WTC11 (cell line): ENCODE measurements at regions not wholly inside any gene's neighbourhood (a gene's known extent, or its start where the extent isn't known, plus 50 kb on each side); places are given as distances from the start of the nearest gene placed in this dataset.

Experiments
- ATAC-seq: fragments of 200-7000 bp; cut with Tn5 transposase; 2 replicates; pipeline ENCODE4 v1.10.0; 2021; ENCODE audit warnings: mild to moderate bottlenecking, moderate library complexity
- CTCF ChIA-PET: fragments of 300-600 bp; sonication (Branson Sonifier 250); formaldehyde crosslinking; loops from one replicate; lab custom pipeline; 2021; ENCODE audit warnings: antibody characterized with exemption; lab: Charles Lee
- POLR2A ChIA-PET: fragments of 350-600 bp; sonication (Branson Sonifier 250); formaldehyde crosslinking; loops from one replicate; lab custom pipeline; 2021; ENCODE audit warnings: antibody characterized with exemption; lab: Charles Lee
- DNase-seq: peaks from one replicate; pipeline ENCODE4 v3.0.0; 2021; ENCODE audit warnings: low spot score
- H3K27ac Mint-ChIP-seq: 2 replicates; pipeline ENCODE4 v1.8.0; 2021; ENCODE audit warnings: mixed read lengths
- H3K27me3 Mint-ChIP-seq: 2 replicates; pipeline ENCODE4 v1.8.0; 2021; ENCODE audit warnings: low read depth, mild to moderate bottlenecking, moderate library complexity, mixed read lengths
- H3K36me3 Mint-ChIP-seq: 2 replicates; pipeline ENCODE4 v1.8.0; 2021; ENCODE audit warnings: mixed read lengths
- H3K4me1 Mint-ChIP-seq: 2 replicates; pipeline ENCODE4 v1.8.0; 2022; ENCODE audit warnings: mixed read lengths
- H3K4me3 Mint-ChIP-seq: 2 replicates; pipeline ENCODE4 v1.8.0; 2021; ENCODE audit warnings: mild to moderate bottlenecking, moderate library complexity, mixed read lengths
- H3K9me3 Mint-ChIP-seq: 2 replicates; pipeline ENCODE4 v1.8.0; 2021; ENCODE audit warnings: mixed read lengths
- ATF1 ChIP-seq: sonication (generic); formaldehyde crosslinking; IDR thresholded peaks from 2 replicates; pipeline ENCODE4 v1.8.1; 2023; ENCODE audit warnings: mild to moderate bottlenecking, moderate library complexity, missing genetic modification reagents
- ATF2 ChIP-seq: sonication (generic); formaldehyde crosslinking; IDR thresholded peaks from 2 replicates; pipeline ENCODE4 v1.8.1; 2022; ENCODE audit warnings: low read depth, missing genetic modification reagents, borderline replicate concordance
- CREM ChIP-seq: sonication (generic); formaldehyde crosslinking; IDR thresholded peaks from 2 replicates; pipeline ENCODE4 v1.8.1; 2022; ENCODE audit warnings: mild to moderate bottlenecking, missing genetic modification reagents, moderate library complexity
- CTCF ChIP-seq: fragments of 200-600 bp; IDR thresholded peaks from 2 replicates; pipeline ENCODE4 v1.8.0; 2022; ENCODE audit warnings: antibody characterized with exemption
- ESRRA ChIP-seq: sonication (generic); formaldehyde crosslinking; IDR thresholded peaks from 2 replicates; pipeline ENCODE4 v1.8.1; 2022; ENCODE audit warnings: mild to moderate bottlenecking, missing genetic modification reagents, borderline replicate concordance
- ETV6 ChIP-seq: sonication (generic); formaldehyde crosslinking; IDR thresholded peaks from 2 replicates; pipeline ENCODE4 v1.8.1; 2022; ENCODE audit warnings: mild to moderate bottlenecking, missing genetic modification reagents
- GRHL2 ChIP-seq: fragments of 250-450 bp; sonication (Bioruptor Pico); IDR thresholded peaks from 2 replicates; pipeline ENCODE4 v1.8.0; 2022; ENCODE audit warnings: mild to moderate bottlenecking, moderate library complexity; ENCODE audit not compliant: insufficient replicate concordance, severe bottlenecking
- MLX ChIP-seq: sonication (generic); formaldehyde crosslinking; IDR thresholded peaks from 2 replicates; pipeline ENCODE4 v1.8.1; 2023; ENCODE audit warnings: mild to moderate bottlenecking, missing genetic modification reagents, moderate library complexity
- MXD4 ChIP-seq: fragments of 250-450 bp; sonication (Bioruptor Pico); IDR thresholded peaks from 2 replicates; pipeline ENCODE4 v1.8.0; 2021; ENCODE audit warnings: mild to moderate bottlenecking, moderate library complexity, borderline replicate concordance
- MYBL2 ChIP-seq: sonication (generic); formaldehyde crosslinking; IDR thresholded peaks from 2 replicates; pipeline ENCODE4 v1.8.1; 2023; ENCODE audit warnings: mild to moderate bottlenecking, moderate library complexity, missing genetic modification reagents
- NFE2L1 ChIP-seq: sonication (generic); formaldehyde crosslinking; IDR thresholded peaks from 2 replicates; pipeline ENCODE4 v1.8.1; 2023; ENCODE audit warnings: missing genetic modification reagents
- NR1H2 ChIP-seq: sonication (generic); formaldehyde crosslinking; IDR thresholded peaks from 2 replicates; pipeline ENCODE4 v1.9.0; 2021; ENCODE audit warnings: mild to moderate bottlenecking, moderate library complexity, missing genetic modification reagents
- NR2C2 ChIP-seq: sonication (generic); formaldehyde crosslinking; IDR thresholded peaks from 2 replicates; pipeline ENCODE4 v1.8.0; 2022; ENCODE audit warnings: mild to moderate bottlenecking, missing genetic modification reagents
- PRRX2 ChIP-seq: fragments of 250-450 bp; sonication (Bioruptor Pico); IDR thresholded peaks from 2 replicates; pipeline ENCODE4 v1.8.0; 2021; ENCODE audit warnings: mild to moderate bottlenecking
- RELA ChIP-seq: sonication (generic); formaldehyde crosslinking; IDR thresholded peaks from 2 replicates; pipeline ENCODE4 v1.8.1; 2022; ENCODE audit warnings: missing genetic modification reagents, mild to moderate bottlenecking, borderline replicate concordance
- SOX15 ChIP-seq: fragments of 250-450 bp; sonication (Bioruptor Pico); IDR thresholded peaks from 2 replicates; pipeline ENCODE4 v1.9.0; 2021; ENCODE audit warnings: mild to moderate bottlenecking
- TCF7 ChIP-seq: sonication (generic); formaldehyde crosslinking; IDR thresholded peaks from 2 replicates; pipeline ENCODE4 v1.8.0; 2022; ENCODE audit warnings: mild to moderate bottlenecking, low read depth, missing genetic modification reagents, moderate library complexity
- ZMAT4 ChIP-seq: fragments of 250-450 bp; sonication (Bioruptor Pico); IDR thresholded peaks from 2 replicates; pipeline ENCODE4 v1.9.0; 2021; ENCODE audit warnings: mild to moderate bottlenecking
- ZNF219 ChIP-seq: sonication (generic); formaldehyde crosslinking; IDR thresholded peaks from 2 replicates; pipeline ENCODE4 v1.8.0; 2023; ENCODE audit warnings: missing genetic modification reagents, mild to moderate bottlenecking, borderline replicate concordance
- ZNF232 ChIP-seq: sonication (generic); formaldehyde crosslinking; IDR thresholded peaks from 2 replicates; pipeline ENCODE4 v1.8.0; 2022; ENCODE audit warnings: mild to moderate bottlenecking, missing genetic modification reagents
- ZNF263 ChIP-seq: sonication (generic); formaldehyde crosslinking; IDR thresholded peaks from 2 replicates; pipeline ENCODE4 v1.8.1; 2022; ENCODE audit warnings: low read depth, mild to moderate bottlenecking, moderate library complexity, missing genetic modification reagents
- ZNF423 ChIP-seq: fragments of 250-450 bp; sonication (Bioruptor Pico); IDR thresholded peaks from 2 replicates; pipeline ENCODE4 v2.1.2; 2022; ENCODE audit warnings: mild to moderate bottlenecking, moderate library complexity
- ZNF532 ChIP-seq: fragments of 250-450 bp; sonication (Bioruptor Pico); IDR thresholded peaks from 2 replicates; pipeline ENCODE4 v1.9.0; 2021; ENCODE audit warnings: mild to moderate bottlenecking, borderline replicate concordance
- ZSCAN18 ChIP-seq: fragments of 250-450 bp; sonication (Bioruptor Pico); IDR thresholded peaks from 2 replicates; pipeline ENCODE4 v2.1.2; 2022; ENCODE audit warnings: mild to moderate bottlenecking, moderate library complexity

- ATAC-seq = no peak; the same call in 1 of the 2 replicates
- peaks cover 10% of the 10 kb centered on the region for H3K9me3 Mint-ChIP-seq
- H3K36me3 Mint-ChIP-seq = peaks cover 6% of the 10 kb centered on the region
- no peaks in the 10 kb centered on the region for H3K27me3 Mint-ChIP-seq
- no peak overlapping the region for H3K27ac Mint-ChIP-seq
- CTCF ChIA-PET = no interaction called here
- H3K4me1 Mint-ChIP-seq = peaks cover 22% of the 10 kb centered on the region
- H3K4me3 Mint-ChIP-seq = no peak overlapping the region
- TF ChIP-seq ZNF532 (CRISPR knock-in tag) (no peak), MXD4 (no peak), ZNF219 (no peak), NR1H2 (no peak), ETV6 (CRISPR knock-in tag) (no peak)
- TF ChIP-seq, all 79 proteins: peak for 0
- POLR2A ChIA-PET = no interaction called here
- DNase-seq = no peak
Observed at GRCh38 chr2:139613264-139613663, 833.1 kb upstream of the NXPH2 start.

GRCh38 chr2:139610512-139610911 is 830.3 kb upstream of the NXPH2 start:
- POLR2A ChIA-PET = no interaction called here
- no peak overlapping the region for H3K4me3 Mint-ChIP-seq
- no peak for ATAC-seq
- H3K9me3 Mint-ChIP-seq = peaks cover 3% of the 10 kb centered on the region; the same call in 1 of the 2 replicates
- CTCF ChIA-PET = interaction anchor here (1.0 kb wide), 1 partner anchor 382 kb away, joined by 3 read pairs; no protein-coding TSS in a partner anchor
- H3K27ac Mint-ChIP-seq = no peak overlapping the region
- H3K27me3 Mint-ChIP-seq = no peaks in the 10 kb centered on the region
- peaks cover 12% of the 10 kb centered on the region for H3K4me1 Mint-ChIP-seq
- TF ChIP-seq RELA (CRISPR knock-in tag) = no peak
- no peak for TF ChIP-seq MLX (CRISPR knock-in tag)
- no peak for TF ChIP-seq MYBL2 (CRISPR knock-in tag)
- no peak for TF ChIP-seq CREM (CRISPR knock-in tag)
- TF ChIP-seq TCF7 (CRISPR knock-in tag) = no peak
- TF ChIP-seq, all 79 proteins: peak for 0
- no peaks in the 10 kb centered on the region for H3K36me3 Mint-ChIP-seq
- no peak for DNase-seq

- CTCF ChIA-PET = no interaction called here
- H3K27me3 Mint-ChIP-seq = no peaks in the 10 kb centered on the region
- POLR2A ChIA-PET = no interaction called here
- ATAC-seq (peak; percentile 56; the same call in 1 of the 2 replicates), DNase-seq (no peak)
- H3K36me3 Mint-ChIP-seq = no peaks in the 10 kb centered on the region
- H3K27ac Mint-ChIP-seq = no peak overlapping the region
- H3K9me3 Mint-ChIP-seq = peaks cover 3% of the 10 kb centered on the region; the same call in 1 of the 2 replicates
- no peak overlapping the region for H3K4me3 Mint-ChIP-seq
- peaks cover 12% of the 10 kb centered on the region for H3K4me1 Mint-ChIP-seq
- no peak for TF ChIP-seq ZNF232 (CRISPR knock-in tag)
- TF ChIP-seq ATF2 = no peak
- TF ChIP-seq GRHL2 (CRISPR knock-in tag) = no peak
- no peak for TF ChIP-seq CTCF
- no peak for TF ChIP-seq ZSCAN18
- TF ChIP-seq SOX15 (CRISPR knock-in tag) = no peak
- TF ChIP-seq PRRX2 (CRISPR knock-in tag) = no peak
- TF ChIP-seq ZMAT4 (CRISPR knock-in tag) = no peak
- no peak for TF ChIP-seq ETV6 (CRISPR knock-in tag)
- no peak for TF ChIP-seq ZNF423 (CRISPR knock-in tag)
- no peak for TF ChIP-seq TCF7 (CRISPR knock-in tag)
- TF ChIP-seq NFE2L1 (CRISPR knock-in tag) = no peak
- TF ChIP-seq ATF1 (CRISPR knock-in tag) = no peak
- no peak for TF ChIP-seq ZNF263
- TF ChIP-seq NR1H2 = no peak
- no peak for TF ChIP-seq NR2C2 (CRISPR knock-in tag)
- no peak for TF ChIP-seq ESRRA (CRISPR knock-in tag)
Observed at GRCh38 chr2:139609109-139609508, 828.9 kb upstream of the NXPH2 start.
